HFFc6 (cell line): ENCODE measurements at regions not wholly inside any gene's neighbourhood (a gene's known extent, or its start where the extent isn't known, plus 50 kb on each side); places are given as distances from the start of the nearest gene placed in this dataset.
"Not testable (repeated sequence)": the region's sequence is repeated elsewhere in the genome, so short reads cannot be mapped to it uniquely, and the experiment has no call there.

Source experiments
- DNase-seq: peaks from one replicate; pipeline ENCODE4 v3.0.0-alpha.2; 2018
- H3K27ac Mint-ChIP-seq: 2 replicates; pipeline ENCODE4 v1.8.0; 2020; ENCODE audit warnings: mild to moderate bottlenecking, mixed read lengths
- H3K27me3 Mint-ChIP-seq: 2 replicates; pipeline ENCODE4 v1.8.0; 2021; ENCODE audit warnings: mild to moderate bottlenecking, moderate library complexity, mixed read lengths; ENCODE audit not compliant: insufficient read depth
- H3K36me3 Mint-ChIP-seq: 2 replicates; pipeline ENCODE4 v1.8.0; 2021; ENCODE audit warnings: low read depth, mixed read lengths
- H3K4me1 Mint-ChIP-seq: 2 replicates; pipeline ENCODE4 v1.8.0; 2020; ENCODE audit warnings: low read depth, mixed read lengths
- H3K4me3 Mint-ChIP-seq: 2 replicates; pipeline ENCODE4 v1.8.0; 2020; ENCODE audit warnings: mild to moderate bottlenecking, moderate library complexity, mixed read lengths
- H3K9me3 Mint-ChIP-seq: 2 replicates; pipeline ENCODE4 v1.8.0; 2020; ENCODE audit warnings: mild to moderate bottlenecking, mixed read lengths
- CTCF ChIP-seq: fragments of 200-600 bp; sonication (generic); IDR thresholded peaks from 2 replicates; pipeline ENCODE4 v1.5.0; 2021; ENCODE audit warnings: antibody characterized with exemption, mild to moderate bottlenecking

- Mint-ChIP-seq H3K36me3 (peaks cover 3% of the 10 kb centered on the region; the same call in 1 of the 2 replicates), H3K9me3 (peaks cover 47% of the 10 kb centered on the region), H3K27ac (no peak overlapping the region), H3K27me3 (no peaks in the 10 kb centered on the region), H3K4me3 (no peak overlapping the region), H3K4me1 (no peaks in the 10 kb centered on the region)
- no peak for DNase-seq
- TF ChIP-seq CTCF = no peak
Measured at GRCh38 chr2:147603876-147604275, 241.0 kb upstream of the ACVR2A start.

DNA sequence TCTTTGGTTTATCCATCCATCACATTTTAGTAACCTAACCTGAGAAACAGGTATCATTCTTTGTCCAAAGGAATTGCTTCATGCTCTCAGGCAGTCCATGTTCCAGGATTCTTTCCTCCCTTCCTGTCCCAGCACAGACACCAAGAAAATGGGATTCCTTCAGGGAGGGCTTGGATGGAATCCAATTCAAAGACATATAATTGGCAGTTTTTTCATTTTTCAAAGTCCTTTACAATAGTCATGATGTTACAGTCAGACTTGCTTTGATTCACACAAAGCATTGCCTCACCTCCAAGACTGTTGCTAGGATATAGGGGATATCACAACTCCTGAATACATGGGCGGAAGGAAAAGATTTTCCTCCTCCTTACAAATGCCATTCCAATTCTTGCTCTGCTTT lies 241.4 kb upstream of the ACVR2A start:
- Mint-ChIP-seq H3K9me3 (peaks cover 52% of the 10 kb centered on the region), H3K27ac (no peak overlapping the region), H3K27me3 (no peaks in the 10 kb centered on the region), H3K36me3 (peaks cover 3% of the 10 kb centered on the region; the same call in 1 of the 2 replicates), H3K4me3 (no peak overlapping the region), H3K4me1 (no peaks in the 10 kb centered on the region)
- TF ChIP-seq CTCF = no peak
- no peak for DNase-seq

- Mint-ChIP-seq H3K4me3 (no peak overlapping the region), H3K27ac (no peak overlapping the region), H3K36me3 (peaks cover 3% of the 10 kb centered on the region; the same call in 1 of the 2 replicates), H3K4me1 (no peaks in the 10 kb centered on the region), H3K9me3 (peaks cover 51% of the 10 kb centered on the region), H3K27me3 (no peaks in the 10 kb centered on the region; the same call in 1 of the 2 replicates)
- no peak for DNase-seq
- TF ChIP-seq CTCF = no peak
Measured at GRCh38 chr2:147600646-147601045, 244.2 kb upstream of the ACVR2A start.

- H3K36me3 Mint-ChIP-seq = peaks cover 3% of the 10 kb centered on the region; the same call in 1 of the 2 replicates
- no peaks in the 10 kb centered on the region for H3K4me1 Mint-ChIP-seq
- H3K9me3 Mint-ChIP-seq = peaks cover 46% of the 10 kb centered on the region
- H3K27ac Mint-ChIP-seq = no peak overlapping the region
- no peak overlapping the region for H3K4me3 Mint-ChIP-seq
- H3K27me3 Mint-ChIP-seq = no peaks in the 10 kb centered on the region; the same call in 1 of the 2 replicates
- TF ChIP-seq CTCF = no peak
- DNase-seq = no peak
Measured at GRCh38 chr2:147600223-147600622, 244.6 kb upstream of the ACVR2A start.

DNA sequence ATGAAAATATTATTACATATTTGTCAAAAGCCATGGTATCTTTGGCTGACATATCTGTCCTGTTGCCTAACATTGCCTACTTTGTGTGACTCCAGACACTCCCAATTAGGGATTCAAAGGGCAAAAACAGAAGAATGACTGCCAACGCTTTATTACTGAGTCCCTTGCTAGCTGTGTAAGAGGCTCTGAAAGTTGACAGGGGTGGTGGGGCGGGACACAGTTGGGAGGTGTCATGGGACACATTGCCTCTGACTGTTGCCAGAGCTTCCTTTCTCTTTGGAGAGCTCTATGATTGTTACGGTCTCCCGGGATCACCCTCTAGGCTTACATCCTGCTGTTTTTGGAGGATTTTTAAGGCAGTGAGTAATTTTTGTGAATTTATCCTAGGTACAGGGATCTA lies 249.6 kb upstream of the ACVR2A start:
- DNase-seq = no peak
- Mint-ChIP-seq H3K27ac (no peak overlapping the region), H3K27me3 (no peaks in the 10 kb centered on the region; the same call in 1 of the 2 replicates), H3K9me3 (peaks cover 35% of the 10 kb centered on the region), H3K4me3 (no peak overlapping the region), H3K4me1 (no peaks in the 10 kb centered on the region), H3K36me3 (no peaks in the 10 kb centered on the region)
- no peak for TF ChIP-seq CTCF

- H3K4me3 Mint-ChIP-seq = no peak overlapping the region
- no peak overlapping the region for H3K27ac Mint-ChIP-seq
- no peak for DNase-seq
- H3K36me3 Mint-ChIP-seq = no peaks in the 10 kb centered on the region
- H3K9me3 Mint-ChIP-seq = peaks cover 26% of the 10 kb centered on the region
- H3K4me1 Mint-ChIP-seq = no peaks in the 10 kb centered on the region
- TF ChIP-seq CTCF = no peak
- no peaks in the 10 kb centered on the region; the same call in 1 of the 2 replicates for H3K27me3 Mint-ChIP-seq
Measured at GRCh38 chr2:147594038-147594437, 250.8 kb upstream of the ACVR2A start.

DNA sequence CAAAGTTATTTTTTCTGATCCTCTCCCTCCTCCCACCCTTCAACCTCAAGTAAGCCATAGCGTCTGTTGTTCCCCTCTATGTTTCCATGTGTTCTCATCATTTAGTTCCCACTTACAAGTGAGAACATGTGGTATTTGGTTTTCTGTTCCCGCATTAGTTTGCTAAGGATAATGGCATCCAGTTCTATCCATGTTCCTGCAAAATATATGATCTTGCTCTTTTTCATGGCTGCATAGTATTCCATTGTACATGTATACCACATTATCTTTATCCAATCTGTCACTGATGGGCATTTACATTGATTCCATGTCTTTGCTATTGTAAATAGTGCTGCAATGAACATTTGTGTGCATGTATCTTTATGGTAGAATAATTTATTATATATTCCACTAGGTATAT lies 252.0 kb upstream of the ACVR2A start:
- not testable (repeated sequence) for H3K27ac Mint-ChIP-seq

More for the DNA sequence above, 252.0 kb upstream of the ACVR2A start:
- H3K4me3 Mint-ChIP-seq, H3K27me3 Mint-ChIP-seq, H3K36me3 Mint-ChIP-seq, DNase-seq, H3K4me1 Mint-ChIP-seq: not testable (repeated sequence)
- H3K9me3 Mint-ChIP-seq = peaks cover 22% of the 10 kb centered on the region
